ENCODE measurements at regions not wholly inside any gene's neighbourhood (a gene's known extent, or its start where the extent isn't known, plus 50 kb on each side); places are given as distances from the start of the nearest gene placed in this dataset.

GRCh38 chr18:33934258-33934657 lies 290.5 kb downstream of the NOL4 start:
- CTCF ChIA-PET = no interaction called here
- H3K27ac Mint-ChIP-seq = no peak overlapping the region
- POLR2A ChIA-PET = no interaction called here
- no peaks in the 10 kb centered on the region for H3K27me3 Mint-ChIP-seq (ENCODE audit: low read depth)
- no peaks in the 10 kb centered on the region for H3K4me1 Mint-ChIP-seq (ENCODE audit: low read depth)
- DNase-seq (no peak), ATAC-seq (no peak)
- no peak overlapping the region for H3K4me3 Mint-ChIP-seq
- H3K9me3 Mint-ChIP-seq (ENCODE audit: insufficient read depth) = peaks cover 6% of the 10 kb centered on the region
- no peaks in the 10 kb centered on the region for H3K36me3 Mint-ChIP-seq (ENCODE audit: low read depth)

- CTCF ChIA-PET = no interaction called here
- no peaks in the 10 kb centered on the region for H3K4me1 Mint-ChIP-seq (ENCODE audit: low read depth)
- ATAC-seq = no peak
- POLR2A ChIA-PET = no interaction called here
- no peaks in the 10 kb centered on the region for H3K36me3 Mint-ChIP-seq (ENCODE audit: low read depth)
- DNase-seq = no peak
- no peak overlapping the region for H3K4me3 Mint-ChIP-seq
- no peak overlapping the region for H3K27ac Mint-ChIP-seq
- no peaks in the 10 kb centered on the region for H3K9me3 Mint-ChIP-seq (ENCODE audit: insufficient read depth)
- H3K27me3 Mint-ChIP-seq (ENCODE audit: low read depth) = no peaks in the 10 kb centered on the region
These were observed 296.5 kb downstream of the NOL4 start for GRCh38 chr18:33928231-33928630.

- no peak for ATAC-seq
- Mint-ChIP-seq H3K4me3 (no peak overlapping the region), H3K27me3 (ENCODE audit: low read depth) (no peaks in the 10 kb centered on the region), H3K36me3 (ENCODE audit: low read depth) (no peaks in the 10 kb centered on the region), H3K9me3 (ENCODE audit: insufficient read depth) (no peaks in the 10 kb centered on the region), H3K4me1 (ENCODE audit: low read depth) (no peaks in the 10 kb centered on the region), H3K27ac (no peak overlapping the region)
- no peak for DNase-seq
- POLR2A ChIA-PET = no interaction called here
- CTCF ChIA-PET = no interaction called here
These were observed 300.1 kb downstream of the NOL4 start for GRCh38 chr18:33924576-33924975.

GRCh38 chr18:33923980-33924379 lies 300.7 kb downstream of the NOL4 start:
- H3K27ac Mint-ChIP-seq = no peak overlapping the region
- H3K27me3 Mint-ChIP-seq (ENCODE audit: low read depth) = no peaks in the 10 kb centered on the region
- DNase-seq = no peak
- CTCF ChIA-PET = no interaction called here
- H3K4me3 Mint-ChIP-seq = no peak overlapping the region
- H3K36me3 Mint-ChIP-seq (ENCODE audit: low read depth) = no peaks in the 10 kb centered on the region
- no peaks in the 10 kb centered on the region for H3K4me1 Mint-ChIP-seq (ENCODE audit: low read depth)
- H3K9me3 Mint-ChIP-seq (ENCODE audit: insufficient read depth) = no peaks in the 10 kb centered on the region
- no peak for ATAC-seq
- POLR2A ChIA-PET = no interaction called here

- Mint-ChIP-seq H3K36me3 (ENCODE audit: low read depth) (no peaks in the 10 kb centered on the region), H3K9me3 (ENCODE audit: insufficient read depth) (peaks cover 3% of the 10 kb centered on the region), H3K4me1 (ENCODE audit: low read depth) (no peaks in the 10 kb centered on the region), H3K27me3 (ENCODE audit: low read depth) (no peaks in the 10 kb centered on the region), H3K4me3 (no peak overlapping the region), H3K27ac (no peak overlapping the region)
- DNase-seq (no peak), ATAC-seq (no peak)
- ChIA-PET POLR2A (no interaction called here), CTCF (no interaction called here)
These were observed 306.1 kb downstream of the NOL4 start for GRCh38 chr18:33918571-33918970.

- POLR2A ChIA-PET = no interaction called here
- Mint-ChIP-seq H3K4me1 (ENCODE audit: low read depth) (no peaks in the 10 kb centered on the region), H3K9me3 (ENCODE audit: insufficient read depth) (peaks cover 8% of the 10 kb centered on the region), H3K27ac (no peak overlapping the region), H3K36me3 (ENCODE audit: low read depth) (no peaks in the 10 kb centered on the region), H3K27me3 (ENCODE audit: low read depth) (no peaks in the 10 kb centered on the region), H3K4me3 (no peak overlapping the region)
- CTCF ChIA-PET = no interaction called here
- ATAC-seq (no peak), DNase-seq (no peak)
These were observed 308.5 kb downstream of the NOL4 start for GRCh38 chr18:33916200-33916599.

GRCh38 chr18:33914399-33914798 lies 310.3 kb downstream of the NOL4 start:
- CTCF ChIA-PET = no interaction called here
- POLR2A ChIA-PET = no interaction called here
- Mint-ChIP-seq H3K36me3 (ENCODE audit: low read depth) (no peaks in the 10 kb centered on the region), H3K27ac (no peak overlapping the region), H3K4me1 (ENCODE audit: low read depth) (no peaks in the 10 kb centered on the region), H3K4me3 (no peak overlapping the region), H3K9me3 (ENCODE audit: insufficient read depth) (peaks cover 8% of the 10 kb centered on the region), H3K27me3 (ENCODE audit: low read depth) (no peaks in the 10 kb centered on the region)
- ATAC-seq = no peak
- DNase-seq = no peak

GRCh38 chr18:33906046-33906445 lies 318.7 kb downstream of the NOL4 start:
- no peak overlapping the region for H3K27ac Mint-ChIP-seq
- DNase-seq = no peak
- ATAC-seq = no peak
- ChIA-PET POLR2A (interaction anchor here (0.6 kb wide), 1 partner anchor 1817 kb away, joined by 3 read pairs; no protein-coding TSS in a partner anchor), CTCF (no interaction called here)
- H3K4me1 Mint-ChIP-seq (ENCODE audit: low read depth) = no peaks in the 10 kb centered on the region
- H3K9me3 Mint-ChIP-seq (ENCODE audit: insufficient read depth) = peaks cover 29% of the 10 kb centered on the region
- no peaks in the 10 kb centered on the region for H3K27me3 Mint-ChIP-seq (ENCODE audit: low read depth)
- no peak overlapping the region for H3K4me3 Mint-ChIP-seq
- no peaks in the 10 kb centered on the region for H3K36me3 Mint-ChIP-seq (ENCODE audit: low read depth)

GRCh38 chr18:33901894-33902512 lies 322.7 kb downstream of the NOL4 start:
- peaks cover 46% of the 10 kb centered on the region for H3K9me3 Mint-ChIP-seq (ENCODE audit: insufficient read depth)
- H3K27me3 Mint-ChIP-seq (ENCODE audit: low read depth) = no peaks in the 10 kb centered on the region
- no peak overlapping the region for H3K27ac Mint-ChIP-seq
- no peaks in the 10 kb centered on the region for H3K4me1 Mint-ChIP-seq (ENCODE audit: low read depth)
- DNase-seq (no peak), ATAC-seq (no peak)
- H3K4me3 Mint-ChIP-seq = no peak overlapping the region
- POLR2A ChIA-PET = no interaction called here
- H3K36me3 Mint-ChIP-seq (ENCODE audit: low read depth) = no peaks in the 10 kb centered on the region
- CTCF ChIA-PET = no interaction called here

GRCh38 chr18:33900638-33901037 lies 322.6 kb downstream of the ASXL3 start:
- POLR2A ChIA-PET = no interaction called here
- ATAC-seq (no peak), DNase-seq (no peak)
- H3K27ac Mint-ChIP-seq = no peak overlapping the region
- peaks cover 50% of the 10 kb centered on the region for H3K9me3 Mint-ChIP-seq (ENCODE audit: insufficient read depth)
- CTCF ChIA-PET = no interaction called here
- H3K27me3 Mint-ChIP-seq (ENCODE audit: low read depth) = no peaks in the 10 kb centered on the region
- no peaks in the 10 kb centered on the region for H3K4me1 Mint-ChIP-seq (ENCODE audit: low read depth)
- no peak overlapping the region for H3K4me3 Mint-ChIP-seq
- H3K36me3 Mint-ChIP-seq (ENCODE audit: low read depth) = no peaks in the 10 kb centered on the region

- no peaks in the 10 kb centered on the region for H3K4me1 Mint-ChIP-seq (ENCODE audit: low read depth)
- POLR2A ChIA-PET = no interaction called here
- no peaks in the 10 kb centered on the region for H3K36me3 Mint-ChIP-seq (ENCODE audit: low read depth)
- DNase-seq (no peak), ATAC-seq (no peak)
- CTCF ChIA-PET = no interaction called here
- H3K9me3 Mint-ChIP-seq (ENCODE audit: insufficient read depth) = peaks cover 42% of the 10 kb centered on the region
- H3K27ac Mint-ChIP-seq = no peak overlapping the region
- no peak overlapping the region for H3K4me3 Mint-ChIP-seq
- H3K27me3 Mint-ChIP-seq (ENCODE audit: low read depth) = no peaks in the 10 kb centered on the region
These were observed 320.4 kb downstream of the ASXL3 start for GRCh38 chr18:33898427-33898826.

GRCh38 chr18:33878213-33878612 lies 300.2 kb downstream of the ASXL3 start:
- no peaks in the 10 kb centered on the region for H3K27me3 Mint-ChIP-seq (ENCODE audit: low read depth)
- CTCF ChIA-PET = no interaction called here
- DNase-seq (no peak), ATAC-seq (no peak)
- no peak overlapping the region for H3K27ac Mint-ChIP-seq
- no peak overlapping the region for H3K4me3 Mint-ChIP-seq
- H3K4me1 Mint-ChIP-seq (ENCODE audit: low read depth) = no peaks in the 10 kb centered on the region
- no peaks in the 10 kb centered on the region for H3K36me3 Mint-ChIP-seq (ENCODE audit: low read depth)
- H3K9me3 Mint-ChIP-seq (ENCODE audit: insufficient read depth) = peaks cover 4% of the 10 kb centered on the region
- POLR2A ChIA-PET = no interaction called here

GRCh38 chr18:33875029-33875565 lies 297.1 kb downstream of the ASXL3 start:
- ChIA-PET CTCF (interaction anchor here (1.1 kb wide), 1 partner anchor 16 kb away, joined by 3 read pairs; no protein-coding TSS in a partner anchor), POLR2A (no interaction called here)
- no peaks in the 10 kb centered on the region for H3K27me3 Mint-ChIP-seq (ENCODE audit: low read depth)
- no peak overlapping the region for H3K27ac Mint-ChIP-seq
- ATAC-seq = no peak
- H3K4me3 Mint-ChIP-seq = no peak overlapping the region
- H3K9me3 Mint-ChIP-seq (ENCODE audit: insufficient read depth) = no peaks in the 10 kb centered on the region
- no peaks in the 10 kb centered on the region for H3K36me3 Mint-ChIP-seq (ENCODE audit: low read depth)
- DNase-seq = no peak
- no peaks in the 10 kb centered on the region for H3K4me1 Mint-ChIP-seq (ENCODE audit: low read depth)

Data from activated CD8-positive, alpha-beta T cell treated with anti-CD3 and anti-CD28 coated beads, Interleukin-2, amount 10 ng/mL, durations not matched to agents 7 days and 5 days (primary cell).